ENCODE measurements at regions not wholly inside any gene's neighbourhood (a gene's known extent, or its start where the extent isn't known, plus 50 kb on each side); places are given as distances from the start of the nearest gene placed in this dataset.

DNA sequence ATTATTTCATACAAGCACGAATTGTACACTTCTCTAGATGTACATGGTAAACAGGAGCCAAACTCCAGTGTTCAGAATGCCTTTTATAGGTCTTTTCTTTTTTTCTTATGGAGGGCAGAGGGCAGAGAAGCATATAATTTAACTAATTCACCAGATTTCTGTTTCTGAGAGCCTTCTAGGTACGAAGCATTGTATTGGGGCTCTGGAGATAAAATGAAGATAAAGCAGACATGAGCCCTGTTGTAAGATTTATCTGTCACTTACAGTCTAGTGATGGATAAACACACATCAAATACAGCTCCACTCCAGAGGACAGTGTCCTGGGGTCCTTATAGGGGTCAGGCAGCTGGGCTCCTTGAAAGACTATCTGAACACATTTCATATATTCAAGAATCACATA is 265.5 kb downstream of the SKAP2 start:
- H2BK12ac ChIP-seq (ENCODE audit: low read depth, low read length), result no peak overlapping the region
- no peak overlapping the region for H2BK120ac ChIP-seq (replicated peaks; ENCODE audit: low read depth, low read length)
- H3K4me3 ChIP-seq (ENCODE audit: extremely low read depth in 1 of 4, insufficient read depth in 2 of 4, low read depth in 3 of 4, low read length in 4 of 4), result no peak overlapping the region
- no peak overlapping the region for H3K4me2 ChIP-seq (ENCODE audit: insufficient read depth in 1 of 2, low read depth in 2 of 2, low read length in 2 of 2)
- no peak overlapping the region for H2AFZ ChIP-seq (ENCODE audit: low read length)
- H3K23ac ChIP-seq (ENCODE audit: insufficient read length), result no peak overlapping the region
- H3K79me1 ChIP-seq (ENCODE audit: low read depth, low read length), result no peaks in the 10 kb centered on the region
- no peak overlapping the region for H2BK20ac ChIP-seq (ENCODE audit: low read length)
- FAIRE-seq (no peak), DNase-seq (ENCODE audit: low read depth in 1 of 2, low spot score in 2 of 2) (peak in 1 of 2 experiments; percentile 7)
- ChIA-PET POLR2A (ENCODE audit: partially characterized antibody) (no interaction called here), CTCF (ENCODE audit: partially characterized antibody) (interaction anchor here (1.5 kb wide), 1 partner anchor 69 kb away, joined by 3 read pairs; no protein-coding TSS in a partner anchor)
- no peaks in the 10 kb centered on the region; the same call in 1 of the 2 replicates for H3K23me2 ChIP-seq (ENCODE audit: low read depth, low read length)
- no peaks in the 10 kb centered on the region for H3K36me3 ChIP-seq (ENCODE audit: control insufficient read depth in 2 of 4, insufficient read depth in 4 of 4, low read length in 3 of 4)
- H3K27me3 ChIP-seq (replicated peaks in 1 of 4; ENCODE audit: control insufficient read depth in 3 of 4, extremely low read depth in 1 of 4, insufficient read depth in 3 of 4, low read length in 3 of 4), result no peaks in the 10 kb centered on the region; a peak in 1 of 7 replicates
- H3K27ac ChIP-seq (ENCODE audit: low read depth, low read length), result no peak overlapping the region
- WGBS, 2 experiments (ENCODE audit: extremely low coverage in 1 of 2, insufficient coverage in 1 of 2, insufficient read length in 1 of 2, insufficient replicate concordance in 2 of 2, low coverage in 1 of 2, low lambda C conversion rate in 2 of 2, missing lambda C conversion rate in 1 of 2), result 82% methylated on average over 2 of the region's 2 CpGs; no CpG with 5 or more reads in 1 of the 2 experiments
- no peak overlapping the region for H4K8ac ChIP-seq (ENCODE audit: extremely low read depth, insufficient read depth, low read length)
- no peak overlapping the region for H3K56ac ChIP-seq (replicated peaks; ENCODE audit: insufficient read length, low read depth, low read length)
- H3K9me3 ChIP-seq (ENCODE audit: insufficient read depth in 2 of 2, low read depth in 1 of 2, low read length in 1 of 2), result no peaks in the 10 kb centered on the region
- no peaks in the 10 kb centered on the region for H3K79me2 ChIP-seq (ENCODE audit: control insufficient read depth in 1 of 2, insufficient read depth in 2 of 2, low read length in 2 of 2)
- H3K4ac ChIP-seq (replicated peaks; ENCODE audit: insufficient read length, low read depth, low read length), result no peak overlapping the region
- no peak overlapping the region for H4K5ac ChIP-seq (ENCODE audit: insufficient read length, low read depth, low read length)
- no peak for TF ChIP-seq KDM5A (IDR thresholded peaks at IDR 0.05; ENCODE audit: low read length)
- TF ChIP-seq, protein P1, sequence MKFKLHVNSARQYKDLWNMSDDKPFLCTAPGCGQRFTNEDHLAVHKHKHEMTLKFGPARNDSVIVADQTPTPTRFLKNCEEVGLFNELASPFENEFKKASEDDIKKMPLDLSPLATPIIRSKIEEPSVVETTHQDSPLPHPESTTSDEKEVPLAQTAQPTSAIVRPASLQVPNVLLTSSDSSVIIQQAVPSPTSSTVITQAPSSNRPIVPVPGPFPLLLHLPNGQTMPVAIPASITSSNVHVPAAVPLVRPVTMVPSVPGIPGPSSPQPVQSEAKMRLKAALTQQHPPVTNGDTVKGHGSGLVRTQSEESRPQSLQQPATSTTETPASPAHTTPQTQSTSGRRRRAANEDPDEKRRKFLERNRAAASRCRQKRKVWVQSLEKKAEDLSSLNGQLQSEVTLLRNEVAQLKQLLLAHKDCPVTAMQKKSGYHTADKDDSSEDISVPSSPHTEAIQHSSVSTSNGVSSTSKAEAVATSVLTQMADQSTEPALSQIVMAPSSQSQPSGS (IDR thresholded peaks at IDR 0.05; ENCODE audit: low read length), result no peak
- TF ChIP-seq CREB1 (IDR thresholded peaks at IDR 0.05), result no peak
- TF ChIP-seq HDAC6 (IDR thresholded peaks at IDR 0.05; ENCODE audit: low read depth, low read length), result no peak
- no peak for TF ChIP-seq ZNF274 (IDR thresholded peaks at IDR 0.05; ENCODE audit: borderline replicate concordance, extremely low read depth, low read length)
- no peak for TF ChIP-seq FOSL1 (IDR thresholded peaks at IDR 0.05; ENCODE audit: insufficient read depth, low read depth, low read length)
- no peak for TF ChIP-seq POLR2AphosphoS5 (IDR thresholded peaks at IDR 0.05; ENCODE audit: low read depth, low read length)
- TF ChIP-seq CEBPB (IDR thresholded peaks at IDR 0.05; ENCODE audit: low read depth, low read length), result no peak
- no peak overlapping the region for H3K9ac ChIP-seq (replicated peaks in 1 of 4; ENCODE audit: extremely low read depth in 1 of 4, low read depth in 3 of 4, low read length in 3 of 4)
- no peak overlapping the region for H2AK5ac ChIP-seq (ENCODE audit: low read depth, low read length)
- H2BK15ac ChIP-seq (ENCODE audit: low read length), result no peak overlapping the region
- no peak overlapping the region for H2BK5ac ChIP-seq (ENCODE audit: low read depth, low read length)
- H4K91ac ChIP-seq (replicated peaks; ENCODE audit: insufficient read length, low read length), result no peak overlapping the region
- peaks cover 0 to 5% (median 2%) of the 10 kb centered on the region in 4 experiments; a peak in 5 of 7 replicates for H3K4me1 ChIP-seq (replicated peaks in 1 of 4; ENCODE audit: control insufficient read depth in 3 of 4, insufficient read depth in 4 of 4, low read length in 3 of 4)
- H3K14ac ChIP-seq (ENCODE audit: insufficient read length), result no peak overlapping the region
- H4K20me1 ChIP-seq (replicated peaks in 1 of 2; ENCODE audit: control insufficient read depth in 1 of 2, insufficient read depth in 2 of 2, low read length in 2 of 2), result no peaks in the 10 kb centered on the region
- H3K18ac ChIP-seq (ENCODE audit: extremely low read depth, low read length), result no peak overlapping the region
